ENCODE measurements at regions not wholly inside any gene's neighbourhood (a gene's known extent, or its start where the extent isn't known, plus 50 kb on each side); places are given as distances from the start of the nearest gene placed in this dataset.

GRCh38 chr4:126733301-126733700 lies 899.5 kb upstream of the INTU start:
- no peak overlapping the region for H3K27ac ChIP-seq
- H3K4me3 ChIP-seq: no peak overlapping the region
- TF ChIP-seq CTCF (IDR thresholded peaks at IDR 0.05 in 4 of 5, conservative IDR thresholded peaks at IDR 0.05 in 1 of 5) (no peak), POLR2A (IDR thresholded peaks at IDR 0.05) (no peak)
- no peaks in the 10 kb centered on the region for H3K4me1 ChIP-seq
- no peak for DNase-seq
- ATAC-seq: no peak
- in situ Hi-C loops (cut with MboI; ENCODE audit: low sequenced_read_pairs in 4 of 4): no loop called here
- no peaks in the 10 kb centered on the region for H3K27me3 ChIP-seq
- no peaks in the 10 kb centered on the region for H3K36me3 ChIP-seq
- intact Hi-C loops (cut with DNase I; ENCODE audit: low total_unique reads): no loop called here
- no peaks in the 10 kb centered on the region for H3K9me3 ChIP-seq

GRCh38 chr4:126734465-126734864 lies 898.3 kb upstream of the INTU start:
- DNase-seq: no peak
- in situ Hi-C loops (cut with MboI; ENCODE audit: low sequenced_read_pairs in 4 of 4): no loop called here

GRCh38 chr4:126735294-126736132 lies 897.2 kb upstream of the INTU start:
- in situ Hi-C loops (cut with MboI; ENCODE audit: low sequenced_read_pairs in 4 of 4): no loop called here
- Histone ChIP-seq H3K27ac (no peak overlapping the region), H3K36me3 (no peaks in the 10 kb centered on the region), H3K9me3 (no peaks in the 10 kb centered on the region), H3K4me3 (no peak overlapping the region), H3K4me1 (no peaks in the 10 kb centered on the region), H3K27me3 (no peaks in the 10 kb centered on the region)
- ATAC-seq: no peak
- intact Hi-C loops (cut with DNase I; ENCODE audit: low total_unique reads): no loop called here
- DNase-seq: no peak
- no peak for TF ChIP-seq POLR2A (IDR thresholded peaks at IDR 0.05)
- TF ChIP-seq CTCF (IDR thresholded peaks at IDR 0.05 in 4 of 5, conservative IDR thresholded peaks at IDR 0.05 in 1 of 5): no peak

More at GRCh38 chr4:126734465-126734864, 898.3 kb upstream of the INTU start:
- H3K9me3 ChIP-seq: no peaks in the 10 kb centered on the region
- H3K4me3 ChIP-seq: no peak overlapping the region
- ATAC-seq: no peak
- H3K4me1 ChIP-seq: no peaks in the 10 kb centered on the region
- no peaks in the 10 kb centered on the region for H3K36me3 ChIP-seq
- H3K27me3 ChIP-seq: no peaks in the 10 kb centered on the region
- TF ChIP-seq POLR2A (IDR thresholded peaks at IDR 0.05) (no peak), CTCF (IDR thresholded peaks at IDR 0.05 in 4 of 5, conservative IDR thresholded peaks at IDR 0.05 in 1 of 5) (no peak)
- intact Hi-C loops (cut with DNase I; ENCODE audit: low total_unique reads): no loop called here
- no peak overlapping the region for H3K27ac ChIP-seq

- H3K27ac ChIP-seq: no peak overlapping the region
- in situ Hi-C loops (cut with MboI; ENCODE audit: low sequenced_read_pairs in 4 of 4) (no loop called here), intact Hi-C loops (cut with DNase I; ENCODE audit: low total_unique reads) (no loop called here)
- TF ChIP-seq CTCF (IDR thresholded peaks at IDR 0.05 in 4 of 5, conservative IDR thresholded peaks at IDR 0.05 in 1 of 5): no peak
- TF ChIP-seq POLR2A (IDR thresholded peaks at IDR 0.05): no peak
- no peak overlapping the region for H3K4me3 ChIP-seq
- H3K4me1 ChIP-seq: no peaks in the 10 kb centered on the region
- DNase-seq (no peak), ATAC-seq (no peak)
- H3K9me3 ChIP-seq: no peaks in the 10 kb centered on the region
- no peaks in the 10 kb centered on the region for H3K27me3 ChIP-seq
- no peaks in the 10 kb centered on the region for H3K36me3 ChIP-seq
Observed at GRCh38 chr4:126736133-126736518, 896.6 kb upstream of the INTU start.
